Adrenal gland (tissue), 9 donors: ENCODE measurements at regions not wholly inside any gene's neighbourhood (a gene's known extent, or its start where the extent isn't known, plus 50 kb on each side); places are given as distances from the start of the nearest gene placed in this dataset.

Source experiments
- DNase-seq, 7 donors: peaks; one replicate each; pipeline ENCODE4 v3.0.0-alpha.2; 2019 to 2020
- H3K27ac ChIP-seq, 5 donors: fragments of 200-600 bp; sonication (generic) in 4 of 5; 1 replicate in 3 of 5; 2 replicates in 2 of 5; pipeline versions ENCODE4 v1.5.1 to v1.8.0; 2016 to 2020; ENCODE audit warnings: mild to moderate bottlenecking in 1 of 5
- H3K27me3 ChIP-seq: fragments of 200-600 bp; 2 replicates; pipeline ENCODE4 v1.8.0; 2021
- H3K36me3 ChIP-seq, 2 donors: fragments of 200-600 bp; replicated peaks in 1 of 2; 1 replicate in 1 of 2; 2 replicates in 1 of 2; pipeline versions ENCODE4 v1.5.1 to v1.8.0; 2018 to 2022
- H3K4me1 ChIP-seq, 2 donors: fragments of 200-600 bp; replicated peaks in 1 of 2; 1 replicate in 1 of 2; 2 replicates in 1 of 2; pipeline versions ENCODE4 v1.5.1 to v1.8.0; 2018 to 2021
- H3K4me3 ChIP-seq, 4 donors: fragments of 200-600 bp; sonication (generic) in 3 of 4; one replicate each; pipeline ENCODE4 v1.5.1; 2016 to 2018
- H3K9me3 ChIP-seq, 3 donors: fragments of 200-600 bp; sonication (generic) in 1 of 3; replicated peaks in 1 of 3; 1 replicate in 2 of 3; 2 replicates in 1 of 3; pipeline versions ENCODE4 v1.5.1 to v1.8.0; 2016 to 2021
- POLR2A ChIP-seq, 2 donors: fragments of 450-650 bp; IDR thresholded peaks; one replicate each; pipeline ENCODE4 v1.6.1; 2017; ENCODE audit warnings: antibody characterized with exemption in 2 of 2, mild to moderate bottlenecking in 2 of 2, moderate library complexity in 1 of 2
- WGBS, 4 donors: extraction: QIAGEN DNeasy Blood & Tissue Kit in 2 of 4; methylation state at CpG; one replicate each; pipeline versions ENCODE4 v1.1.5 to v1.1.7; 2013 to 2017; 5-methylcytosine and 5-hydroxymethylcytosine counted together
- intact Hi-C, 2 donors: fragments of 100-400 bp; cut with DNase I; formaldehyde crosslinking; loops; one replicate each; pipeline versions ENCODE4 v1.14.1 to v1.15.0; 2022 to 2023
- TF ChIP-seq, protein P1 (sequence below), 6 experiments: fragments of 450-650 bp in 4 of 6; fragments of 200-600 bp in 2 of 6; sonication (generic) in 1 of 6; IDR thresholded peaks; 1 replicate in 5 of 6; 2 replicates in 1 of 6; pipeline versions ENCODE4 v1.5.1 to v1.8.0; 2016 to 2021; ENCODE audit warnings: antibody characterized with exemption in 6 of 6, mild to moderate bottlenecking in 2 of 6, moderate library complexity in 1 of 6
- donor health status: healthy with polysubstance abuse.
- donor health status: Bipolar disorder and iron deficiency.
- donor health status: DM: yes; HTN: yes; CAD: no.
- donor health status: DM: no; HTN: no; CAD: no.
- donor health status: DM: no; HTN: no; CAD: no.

DNA sequence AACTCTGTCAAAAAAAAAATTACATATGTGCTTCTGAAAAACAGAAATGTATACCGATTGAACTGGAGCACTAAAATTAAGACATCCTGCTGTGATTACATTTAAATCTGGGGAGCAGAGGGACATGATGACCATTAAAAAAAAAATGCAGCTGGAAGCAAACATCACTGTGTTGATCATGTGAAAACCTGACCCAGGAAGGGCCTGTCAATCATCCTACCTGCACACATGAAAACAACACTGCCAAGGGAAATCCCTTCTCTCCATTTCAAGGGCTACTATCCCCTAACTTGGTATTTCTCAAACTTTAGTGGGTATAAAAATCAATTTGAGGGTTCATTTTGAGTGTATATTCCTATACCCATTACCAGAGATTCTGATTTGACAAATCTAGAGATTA, 719.9 kb upstream of the CBLB start:
- Histone ChIP-seq H3K4me1 (no peaks in the 10 kb centered on the region), H3K36me3 (no peaks in the 10 kb centered on the region), H3K9me3 (no peaks in the 10 kb centered on the region), H3K27ac (no peak overlapping the region), H3K27me3 (no peaks in the 10 kb centered on the region), H3K4me3 (no peak overlapping the region)
- intact Hi-C loops: no loop called here
- DNase-seq: no peak
- WGBS, 4 donors: 90 to 100% (median 97%) methylated on average over 1 of the region's 1 CpG
- TF ChIP-seq POLR2A (IDR thresholded peaks at IDR 0.05): no peak

DNA sequence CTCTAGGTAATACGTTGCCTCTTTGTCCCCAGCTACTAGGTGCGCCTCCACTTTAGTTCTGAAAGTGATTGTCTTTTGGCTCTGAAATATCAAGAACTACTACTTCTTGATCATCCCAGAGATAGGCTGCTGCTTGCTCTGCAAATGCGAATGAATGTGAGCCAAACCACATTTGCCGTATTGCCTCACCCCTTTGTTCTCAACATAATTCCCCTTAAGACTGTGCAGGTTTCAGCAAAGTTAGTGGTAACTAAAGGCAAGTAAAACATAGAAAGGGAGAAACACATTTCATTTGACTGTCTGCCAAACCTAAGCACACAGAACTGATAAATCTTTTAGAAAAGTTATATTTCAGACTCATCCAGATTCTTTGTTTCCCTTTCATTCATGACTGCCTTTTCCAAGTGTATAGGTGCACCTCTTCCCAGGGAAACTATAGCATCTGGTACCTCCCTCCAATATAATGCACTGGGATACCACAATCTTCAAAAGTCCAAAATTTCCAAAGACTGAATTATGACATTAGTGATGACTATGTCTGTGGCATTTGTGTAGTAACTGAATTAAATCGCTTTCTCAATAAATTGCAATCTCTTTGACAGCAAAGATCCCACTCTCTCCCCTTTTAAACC, 720.6 kb upstream of the CBLB start:
- TF ChIP-seq, protein P1, sequence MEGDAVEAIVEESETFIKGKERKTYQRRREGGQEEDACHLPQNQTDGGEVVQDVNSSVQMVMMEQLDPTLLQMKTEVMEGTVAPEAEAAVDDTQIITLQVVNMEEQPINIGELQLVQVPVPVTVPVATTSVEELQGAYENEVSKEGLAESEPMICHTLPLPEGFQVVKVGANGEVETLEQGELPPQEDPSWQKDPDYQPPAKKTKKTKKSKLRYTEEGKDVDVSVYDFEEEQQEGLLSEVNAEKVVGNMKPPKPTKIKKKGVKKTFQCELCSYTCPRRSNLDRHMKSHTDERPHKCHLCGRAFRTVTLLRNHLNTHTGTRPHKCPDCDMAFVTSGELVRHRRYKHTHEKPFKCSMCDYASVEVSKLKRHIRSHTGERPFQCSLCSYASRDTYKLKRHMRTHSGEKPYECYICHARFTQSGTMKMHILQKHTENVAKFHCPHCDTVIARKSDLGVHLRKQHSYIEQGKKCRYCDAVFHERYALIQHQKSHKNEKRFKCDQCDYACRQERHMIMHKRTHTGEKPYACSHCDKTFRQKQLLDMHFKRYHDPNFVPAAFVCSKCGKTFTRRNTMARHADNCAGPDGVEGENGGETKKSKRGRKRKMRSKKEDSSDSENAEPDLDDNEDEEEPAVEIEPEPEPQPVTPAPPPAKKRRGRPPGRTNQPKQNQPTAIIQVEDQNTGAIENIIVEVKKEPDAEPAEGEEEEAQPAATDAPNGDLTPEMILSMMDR (IDR thresholded peaks at IDR 0.05): no peak
- TF ChIP-seq POLR2A (IDR thresholded peaks at IDR 0.05): no peak
- no peaks in the 10 kb centered on the region for H3K36me3 ChIP-seq
- DNase-seq: no peak
- no peaks in the 10 kb centered on the region for H3K9me3 ChIP-seq
- H3K27me3 ChIP-seq: no peaks in the 10 kb centered on the region
- no peak overlapping the region for H3K4me3 ChIP-seq
- no peaks in the 10 kb centered on the region for H3K4me1 ChIP-seq
- H3K27ac ChIP-seq: no peak overlapping the region
- intact Hi-C loops: no loop called here
- WGBS, 4 donors: 82 to 91% (median 86%) methylated on average over 5 of the region's 5 CpGs

DNA sequence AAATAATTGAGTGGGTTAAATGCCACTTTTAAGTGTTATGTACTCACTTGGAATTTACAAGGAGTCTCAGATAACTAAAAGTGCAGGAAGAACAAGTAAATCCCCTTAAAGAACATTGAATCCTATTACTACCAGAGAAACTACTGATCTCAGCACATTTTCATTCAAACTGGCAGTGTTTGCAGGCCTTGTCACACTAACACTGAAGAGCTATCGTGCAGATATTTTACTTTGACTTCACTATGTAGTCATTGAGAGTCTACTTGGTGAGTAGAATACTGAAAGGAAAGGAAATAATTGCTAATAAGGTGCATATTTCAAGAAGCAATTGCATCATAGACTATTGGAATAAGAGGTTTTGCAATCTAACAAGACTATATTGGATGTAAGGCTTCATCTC, 721.4 kb upstream of the CBLB start:
- Histone ChIP-seq H3K27ac (no peak overlapping the region), H3K4me3 (no peak overlapping the region), H3K9me3 (no peaks in the 10 kb centered on the region), H3K4me1 (no peaks in the 10 kb centered on the region), H3K27me3 (no peaks in the 10 kb centered on the region), H3K36me3 (no peaks in the 10 kb centered on the region)
- intact Hi-C loops: no loop called here
- TF ChIP-seq POLR2A (IDR thresholded peaks at IDR 0.05): no peak
- TF ChIP-seq, protein P1 (IDR thresholded peaks at IDR 0.05): no peak
- DNase-seq: no peak
- 46 to 79% (median 76%) methylated on average over 1 of the region's 1 CpG for WGBS, 4 donors

DNA sequence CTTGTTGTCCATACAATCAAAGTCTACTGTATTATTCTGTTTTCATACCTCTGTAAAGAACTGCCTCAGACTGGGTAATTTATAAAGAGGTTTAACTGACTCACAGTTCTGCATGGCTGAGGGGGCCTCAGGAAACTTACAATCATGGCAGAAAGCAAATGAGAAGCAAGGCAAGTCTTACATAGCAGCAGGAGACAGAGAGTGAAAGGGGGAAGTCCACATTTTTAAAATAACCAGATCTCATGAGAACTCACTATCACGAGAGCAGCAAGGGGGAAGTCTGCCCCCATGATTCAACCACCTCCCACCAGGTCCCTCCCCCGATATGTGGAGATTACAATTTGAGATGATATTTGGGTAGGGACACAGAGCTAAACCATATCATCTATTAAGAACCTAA, 724.6 kb upstream of the CBLB start:
- intact Hi-C loops: no loop called here

More for the DNA sequence above, 724.6 kb upstream of the CBLB start:
- TF ChIP-seq, protein P1 (IDR thresholded peaks at IDR 0.05): no peak
- no peak for TF ChIP-seq POLR2A (IDR thresholded peaks at IDR 0.05)
- H3K9me3 ChIP-seq: no peaks in the 10 kb centered on the region
- H3K27ac ChIP-seq: no peak overlapping the region
- 83 to 92% (median 90%) methylated on average over 2 of the region's 2 CpGs for WGBS, 4 donors
- no peaks in the 10 kb centered on the region for H3K36me3 ChIP-seq
- no peak overlapping the region for H3K4me3 ChIP-seq
- no peaks in the 10 kb centered on the region for H3K4me1 ChIP-seq
- no peaks in the 10 kb centered on the region for H3K27me3 ChIP-seq
- no peak for DNase-seq
